ENCODE measurements at regions not wholly inside any gene's neighbourhood (a gene's known extent, or its start where the extent isn't known, plus 50 kb on each side); places are given as distances from the start of the nearest gene placed in this dataset.

- Histone ChIP-seq H3K9me3 (ENCODE audit: control insufficient read depth in 2 of 2, insufficient read depth in 1 of 2, low read depth in 1 of 2, low read length in 1 of 2) (no peaks in the 10 kb centered on the region), H3K27ac (ENCODE audit: low read depth in 2 of 2, low read length in 1 of 2) (no peak overlapping the region), H3K4me3 (ENCODE audit: low read depth in 1 of 2, low read length in 2 of 2) (no peak overlapping the region), H3K4me1 (ENCODE audit: control insufficient read depth in 2 of 2, insufficient read depth in 2 of 2, low read length in 1 of 2) (peaks cover 0 to 2% of the 10 kb centered on the region in 2 donors), H3K27me3 (ENCODE audit: control insufficient read depth in 1 of 2, insufficient read depth in 2 of 2, low read length in 2 of 2) (no peaks in the 10 kb centered on the region), H3K36me3 (ENCODE audit: control insufficient read depth in 2 of 2, insufficient read depth in 2 of 2, low read length in 1 of 2) (no peaks in the 10 kb centered on the region)
- WGBS, 2 donors, result 89 to 98% methylated on average over 4 of the region's 4 CpGs
These were observed 142.4 kb downstream of the HSD17B3 start for GRCh38 chr9:96159596-96159995.

DNA sequence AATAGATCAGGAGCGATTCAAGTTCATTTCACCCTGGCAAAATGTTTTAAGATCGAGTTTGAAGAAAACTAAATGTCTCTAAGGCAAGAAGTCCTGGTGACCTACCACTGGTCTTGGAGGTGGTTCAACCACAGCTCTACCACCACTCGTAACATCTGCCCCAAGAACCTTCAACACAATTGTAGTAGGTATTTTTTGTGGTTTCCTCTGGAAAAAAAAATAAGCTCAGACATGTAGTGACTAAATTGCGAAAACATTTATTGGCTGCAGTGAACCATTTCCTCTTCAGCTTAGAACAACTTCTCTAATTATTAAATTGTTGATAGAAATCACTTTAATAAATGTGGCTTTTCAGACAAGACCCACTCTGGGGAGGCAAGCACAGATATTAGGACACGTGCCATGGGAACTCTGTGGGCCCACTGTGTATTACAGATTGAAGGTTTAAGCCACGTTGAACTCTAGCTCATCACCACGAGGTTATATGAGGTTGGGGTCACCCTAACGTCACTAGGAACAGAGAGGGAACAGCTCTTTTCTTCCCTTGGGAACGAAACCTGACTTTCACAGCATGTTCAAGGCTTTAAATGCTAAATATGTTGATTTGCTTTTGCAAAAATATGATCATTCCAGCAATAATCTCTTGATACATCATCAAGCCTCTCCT lies 142.9 kb downstream of the HSD17B3 start:
- no peaks in the 10 kb centered on the region for H3K9me3 ChIP-seq (ENCODE audit: control insufficient read depth in 2 of 2, insufficient read depth in 1 of 2, low read depth in 1 of 2, low read length in 1 of 2)
- H3K4me1 ChIP-seq (ENCODE audit: control insufficient read depth in 2 of 2, insufficient read depth in 2 of 2, low read length in 1 of 2), result peaks cover 0 to 2% of the 10 kb centered on the region in 2 donors
- no peak overlapping the region for H3K4me3 ChIP-seq (ENCODE audit: low read depth in 1 of 2, low read length in 2 of 2)
- 66 to 67% methylated on average over 9 of the region's 9 CpGs for WGBS, 2 donors
- H3K36me3 ChIP-seq (ENCODE audit: control insufficient read depth in 2 of 2, insufficient read depth in 2 of 2, low read length in 1 of 2), result no peaks in the 10 kb centered on the region
- no peaks in the 10 kb centered on the region for H3K27me3 ChIP-seq (ENCODE audit: control insufficient read depth in 1 of 2, insufficient read depth in 2 of 2, low read length in 2 of 2)
- no peak overlapping the region for H3K27ac ChIP-seq (ENCODE audit: low read depth in 2 of 2, low read length in 1 of 2)

GRCh38 chr9:96158147-96158546 lies 143.8 kb downstream of the HSD17B3 start:
- peaks cover 0 to 2% of the 10 kb centered on the region in 2 donors for H3K4me1 ChIP-seq (ENCODE audit: control insufficient read depth in 2 of 2, insufficient read depth in 2 of 2, low read length in 1 of 2)
- no peaks in the 10 kb centered on the region for H3K27me3 ChIP-seq (ENCODE audit: control insufficient read depth in 1 of 2, insufficient read depth in 2 of 2, low read length in 2 of 2)
- no peaks in the 10 kb centered on the region for H3K9me3 ChIP-seq (ENCODE audit: control insufficient read depth in 2 of 2, insufficient read depth in 1 of 2, low read depth in 1 of 2, low read length in 1 of 2)
- 90 to 95% methylated on average over 8 of the region's 8 CpGs for WGBS, 2 donors
- no peak overlapping the region for H3K4me3 ChIP-seq (ENCODE audit: low read depth in 1 of 2, low read length in 2 of 2)
- no peaks in the 10 kb centered on the region for H3K36me3 ChIP-seq (ENCODE audit: control insufficient read depth in 2 of 2, insufficient read depth in 2 of 2, low read length in 1 of 2)
- H3K27ac ChIP-seq (ENCODE audit: low read depth in 2 of 2, low read length in 1 of 2), result no peak overlapping the region

DNA sequence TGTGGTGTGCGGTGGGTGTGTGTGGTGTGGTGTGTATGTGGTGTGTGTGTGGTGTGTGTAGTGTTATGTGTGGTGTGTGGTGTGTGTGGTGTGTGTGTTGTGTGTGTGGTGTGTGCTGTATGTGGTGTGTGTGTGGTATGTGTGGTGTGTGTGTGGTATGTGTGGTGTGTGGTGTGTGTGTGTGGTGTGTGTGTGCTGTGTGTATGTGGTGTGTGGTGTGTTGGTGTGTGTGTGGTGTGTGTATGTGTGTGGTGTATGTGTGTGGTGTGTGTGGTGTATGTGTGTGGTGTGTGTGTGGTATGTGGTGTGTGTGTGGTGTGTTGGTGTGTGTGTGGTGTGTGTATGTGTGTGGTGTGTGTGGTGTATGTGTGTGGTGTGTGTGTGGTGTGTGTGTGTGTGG lies 144.3 kb downstream of the HSD17B3 start:
- H3K4me1 ChIP-seq (ENCODE audit: control insufficient read depth in 2 of 2, insufficient read depth in 2 of 2, low read length in 1 of 2), result peaks cover 0 to 2% of the 10 kb centered on the region in 2 donors
- no peaks in the 10 kb centered on the region for H3K36me3 ChIP-seq (ENCODE audit: control insufficient read depth in 2 of 2, insufficient read depth in 2 of 2, low read length in 1 of 2)
- H3K9me3 ChIP-seq (ENCODE audit: control insufficient read depth in 2 of 2, insufficient read depth in 1 of 2, low read depth in 1 of 2, low read length in 1 of 2), result no peaks in the 10 kb centered on the region
- no peak overlapping the region for H3K4me3 ChIP-seq (ENCODE audit: low read depth in 1 of 2, low read length in 2 of 2)
- WGBS, 2 donors, result 0% methylated on average over 1 of the region's 1 CpG
- H3K27me3 ChIP-seq (ENCODE audit: control insufficient read depth in 1 of 2, insufficient read depth in 2 of 2, low read length in 2 of 2), result no peaks in the 10 kb centered on the region
- H3K27ac ChIP-seq (ENCODE audit: low read depth in 2 of 2, low read length in 1 of 2), result no peak overlapping the region

GRCh38 chr9:96156171-96156974 lies 145.6 kb downstream of the HSD17B3 start:
- Histone ChIP-seq H3K9me3 (ENCODE audit: control insufficient read depth in 2 of 2, insufficient read depth in 1 of 2, low read depth in 1 of 2, low read length in 1 of 2) (no peaks in the 10 kb centered on the region), H3K27me3 (ENCODE audit: control insufficient read depth in 1 of 2, insufficient read depth in 2 of 2, low read length in 2 of 2) (no peaks in the 10 kb centered on the region), H3K4me1 (ENCODE audit: control insufficient read depth in 2 of 2, insufficient read depth in 2 of 2, low read length in 1 of 2) (peaks cover 0 to 2% of the 10 kb centered on the region in 2 donors), H3K36me3 (ENCODE audit: control insufficient read depth in 2 of 2, insufficient read depth in 2 of 2, low read length in 1 of 2) (no peaks in the 10 kb centered on the region), H3K4me3 (ENCODE audit: low read depth in 1 of 2, low read length in 2 of 2) (no peak overlapping the region), H3K27ac (ENCODE audit: low read depth in 2 of 2, low read length in 1 of 2) (no peak overlapping the region)
- 70 to 74% methylated on average over 10 of the region's 10 CpGs for whole genome bisulfite sequencing, 2 donors

GRCh38 chr9:96154081-96154480 lies 147.9 kb downstream of the HSD17B3 start:
- peaks cover 0 to 6% of the 10 kb centered on the region in 2 donors for H3K4me1 ChIP-seq (ENCODE audit: control insufficient read depth in 2 of 2, insufficient read depth in 2 of 2, low read length in 1 of 2)
- no peaks in the 10 kb centered on the region for H3K36me3 ChIP-seq (ENCODE audit: control insufficient read depth in 2 of 2, insufficient read depth in 2 of 2, low read length in 1 of 2)
- H3K27ac ChIP-seq (ENCODE audit: low read depth in 2 of 2, low read length in 1 of 2), result no peak overlapping the region
- no peak overlapping the region for H3K4me3 ChIP-seq (ENCODE audit: low read depth in 1 of 2, low read length in 2 of 2)
- H3K9me3 ChIP-seq (ENCODE audit: control insufficient read depth in 2 of 2, insufficient read depth in 1 of 2, low read depth in 1 of 2, low read length in 1 of 2), result no peaks in the 10 kb centered on the region
- no peaks in the 10 kb centered on the region for H3K27me3 ChIP-seq (ENCODE audit: control insufficient read depth in 1 of 2, insufficient read depth in 2 of 2, low read length in 2 of 2)
- 89 to 95% methylated on average over 13 of the region's 13 CpGs for WGBS, 2 donors

DNA sequence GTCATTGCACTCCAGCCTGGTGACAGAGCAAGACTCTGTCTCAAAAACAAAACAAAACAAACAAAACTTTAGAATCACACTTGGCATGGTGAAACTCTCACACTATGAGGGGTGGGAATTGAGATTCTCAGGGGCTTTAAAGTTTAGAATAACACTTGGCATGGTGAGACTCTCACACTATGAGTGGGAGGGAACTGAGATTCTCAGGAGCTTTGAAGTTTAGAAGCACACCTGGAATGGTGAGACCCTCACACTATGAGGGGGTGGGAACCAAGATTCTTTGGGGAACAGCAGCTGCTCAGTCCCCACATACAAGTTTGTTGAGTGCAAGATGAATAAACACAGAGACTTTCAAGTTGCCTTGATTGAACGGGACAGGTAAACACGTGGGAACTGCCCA lies 149.4 kb downstream of the HSD17B3 start:
- Histone ChIP-seq H3K9me3 (ENCODE audit: control insufficient read depth in 2 of 2, insufficient read depth in 1 of 2, low read depth in 1 of 2, low read length in 1 of 2) (no peaks in the 10 kb centered on the region), H3K27ac (ENCODE audit: low read depth in 2 of 2, low read length in 1 of 2) (no peak overlapping the region), H3K4me3 (ENCODE audit: low read depth in 1 of 2, low read length in 2 of 2) (no peak overlapping the region), H3K4me1 (ENCODE audit: control insufficient read depth in 2 of 2, insufficient read depth in 2 of 2, low read length in 1 of 2) (peaks cover 0 to 6% of the 10 kb centered on the region in 2 donors), H3K27me3 (ENCODE audit: control insufficient read depth in 1 of 2, insufficient read depth in 2 of 2, low read length in 2 of 2) (no peaks in the 10 kb centered on the region), H3K36me3 (ENCODE audit: control insufficient read depth in 2 of 2, insufficient read depth in 2 of 2, low read length in 1 of 2) (no peaks in the 10 kb centered on the region)
- WGBS, 2 donors, result 76 to 89% methylated on average over 2 of the region's 2 CpGs

- Histone ChIP-seq H3K27ac (ENCODE audit: low read depth in 2 of 2, low read length in 1 of 2) (peak overlapping the region in 1 of 2 donors; percentile 17), H3K4me1 (ENCODE audit: control insufficient read depth in 2 of 2, insufficient read depth in 2 of 2, low read length in 1 of 2) (peaks cover 0 to 6% of the 10 kb centered on the region in 2 donors)
These were observed 151.4 kb downstream of the HSD17B3 start for GRCh38 chr9:96150324-96151227.

DNA sequence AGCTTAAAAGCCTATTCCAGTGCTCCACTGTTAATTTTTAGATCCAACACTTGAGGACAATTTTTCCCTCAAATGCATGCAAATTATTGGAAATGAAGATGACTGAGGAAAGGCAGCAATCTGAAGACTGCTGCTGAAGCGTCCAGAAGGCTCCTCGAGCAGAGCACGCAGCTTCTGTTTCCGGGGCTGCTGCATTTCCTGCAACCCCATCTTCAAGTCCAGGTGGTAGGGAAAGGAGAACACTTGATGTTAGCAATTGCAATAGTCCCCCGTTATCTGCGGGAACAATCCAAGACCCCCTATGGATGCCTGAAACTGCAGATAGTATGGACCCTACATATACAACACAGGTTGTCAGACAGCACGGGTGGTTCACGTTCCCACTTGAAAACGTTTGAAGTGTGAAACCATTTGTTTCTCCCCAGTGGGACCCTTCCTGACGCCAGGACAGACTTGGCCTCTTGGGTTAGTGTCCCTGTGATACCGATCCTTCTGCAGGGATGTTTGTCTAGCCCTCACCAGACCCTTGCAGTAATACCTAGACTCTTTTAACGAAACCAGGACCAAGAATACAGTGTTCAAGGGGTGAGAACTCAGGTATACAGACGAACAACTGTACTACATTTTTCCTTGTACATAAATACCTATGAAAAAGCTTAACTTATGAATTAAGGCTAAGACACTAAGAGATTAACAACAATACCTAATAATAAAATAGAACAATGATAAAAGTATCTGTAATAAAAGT lies 152.3 kb downstream of the HSD17B3 start:
- H3K4me3 ChIP-seq (ENCODE audit: low read depth in 1 of 2, low read length in 2 of 2), result no peak overlapping the region
- peaks cover 0 to 6% of the 10 kb centered on the region in 2 donors for H3K4me1 ChIP-seq (ENCODE audit: control insufficient read depth in 2 of 2, insufficient read depth in 2 of 2, low read length in 1 of 2)
- no peaks in the 10 kb centered on the region for H3K9me3 ChIP-seq (ENCODE audit: control insufficient read depth in 2 of 2, insufficient read depth in 1 of 2, low read depth in 1 of 2, low read length in 1 of 2)
- H3K27ac ChIP-seq (ENCODE audit: low read depth in 2 of 2, low read length in 1 of 2), result no peak overlapping the region
- 63 to 69% methylated on average over 13 of the region's 13 CpGs for WGBS, 2 donors
- H3K27me3 ChIP-seq (ENCODE audit: control insufficient read depth in 1 of 2, insufficient read depth in 2 of 2, low read length in 2 of 2), result no peaks in the 10 kb centered on the region
- H3K36me3 ChIP-seq (ENCODE audit: control insufficient read depth in 2 of 2, insufficient read depth in 2 of 2, low read length in 1 of 2), result no peaks in the 10 kb centered on the region

More at GRCh38 chr9:96150324-96151227, 151.4 kb downstream of the HSD17B3 start:
- Histone ChIP-seq H3K4me3 (ENCODE audit: low read depth in 1 of 2, low read length in 2 of 2) (no peak overlapping the region), H3K27me3 (ENCODE audit: control insufficient read depth in 1 of 2, insufficient read depth in 2 of 2, low read length in 2 of 2) (no peaks in the 10 kb centered on the region), H3K9me3 (ENCODE audit: control insufficient read depth in 2 of 2, insufficient read depth in 1 of 2, low read depth in 1 of 2, low read length in 1 of 2) (no peaks in the 10 kb centered on the region), H3K36me3 (ENCODE audit: control insufficient read depth in 2 of 2, insufficient read depth in 2 of 2, low read length in 1 of 2) (no peaks in the 10 kb centered on the region)
- WGBS, 2 donors, result 65 to 66% methylated on average over 11 of the region's 11 CpGs

Measured in esophagus (tissue), 2 donors.